ENCODE measurements at regions not wholly inside any gene's neighbourhood (a gene's known extent, or its start where the extent isn't known, plus 50 kb on each side); places are given as distances from the start of the nearest gene placed in this dataset.

DNA sequence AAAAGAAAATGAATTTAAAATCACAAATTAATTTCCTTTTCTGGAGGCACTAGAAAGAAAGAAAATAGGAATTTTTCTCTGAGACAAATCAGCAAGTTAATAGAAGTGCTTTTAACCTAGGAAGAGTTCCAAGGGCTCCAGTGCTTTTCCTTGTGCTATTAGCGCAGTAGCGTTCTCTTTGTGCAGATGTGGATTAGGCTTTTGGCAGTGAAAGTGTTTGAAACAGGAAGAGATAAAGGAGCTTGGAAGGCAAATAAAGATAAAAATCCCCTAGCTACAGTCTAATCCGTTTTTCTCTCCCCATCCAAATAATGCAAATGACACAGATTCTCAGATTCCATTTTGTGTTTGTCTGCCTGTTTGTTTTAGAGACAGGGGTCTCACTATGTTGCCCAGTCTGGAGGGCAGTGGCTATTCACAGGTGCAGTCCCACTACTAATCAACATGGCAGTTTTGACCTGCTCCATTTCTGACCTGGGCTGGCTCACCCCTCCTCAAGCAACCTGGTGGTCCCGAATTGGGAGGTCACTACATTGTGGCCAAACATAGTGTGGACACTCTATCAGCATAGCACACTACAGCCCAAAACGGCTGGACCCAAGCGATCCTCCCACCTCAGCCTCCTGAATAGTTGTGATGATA lies 166.1 kb downstream of the PAWR start:
- Histone ChIP-seq H3K9me3 (ENCODE audit: severe bottlenecking) (no peaks in the 10 kb centered on the region), H3K36me3 (no peaks in the 10 kb centered on the region), H3K27me3 (ENCODE audit: insufficient read depth, low read depth, severe bottlenecking) (no peaks in the 10 kb centered on the region), H3K4me3 (ENCODE audit: low read depth, low read length) (no peak overlapping the region), H3K27ac (no peak overlapping the region)
- DNase-seq, result no peak
- TF ChIP-seq, protein P1, sequence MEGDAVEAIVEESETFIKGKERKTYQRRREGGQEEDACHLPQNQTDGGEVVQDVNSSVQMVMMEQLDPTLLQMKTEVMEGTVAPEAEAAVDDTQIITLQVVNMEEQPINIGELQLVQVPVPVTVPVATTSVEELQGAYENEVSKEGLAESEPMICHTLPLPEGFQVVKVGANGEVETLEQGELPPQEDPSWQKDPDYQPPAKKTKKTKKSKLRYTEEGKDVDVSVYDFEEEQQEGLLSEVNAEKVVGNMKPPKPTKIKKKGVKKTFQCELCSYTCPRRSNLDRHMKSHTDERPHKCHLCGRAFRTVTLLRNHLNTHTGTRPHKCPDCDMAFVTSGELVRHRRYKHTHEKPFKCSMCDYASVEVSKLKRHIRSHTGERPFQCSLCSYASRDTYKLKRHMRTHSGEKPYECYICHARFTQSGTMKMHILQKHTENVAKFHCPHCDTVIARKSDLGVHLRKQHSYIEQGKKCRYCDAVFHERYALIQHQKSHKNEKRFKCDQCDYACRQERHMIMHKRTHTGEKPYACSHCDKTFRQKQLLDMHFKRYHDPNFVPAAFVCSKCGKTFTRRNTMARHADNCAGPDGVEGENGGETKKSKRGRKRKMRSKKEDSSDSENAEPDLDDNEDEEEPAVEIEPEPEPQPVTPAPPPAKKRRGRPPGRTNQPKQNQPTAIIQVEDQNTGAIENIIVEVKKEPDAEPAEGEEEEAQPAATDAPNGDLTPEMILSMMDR (IDR thresholded peaks at IDR 0.05; ENCODE audit: low read depth, low read length), result no peak

DNA sequence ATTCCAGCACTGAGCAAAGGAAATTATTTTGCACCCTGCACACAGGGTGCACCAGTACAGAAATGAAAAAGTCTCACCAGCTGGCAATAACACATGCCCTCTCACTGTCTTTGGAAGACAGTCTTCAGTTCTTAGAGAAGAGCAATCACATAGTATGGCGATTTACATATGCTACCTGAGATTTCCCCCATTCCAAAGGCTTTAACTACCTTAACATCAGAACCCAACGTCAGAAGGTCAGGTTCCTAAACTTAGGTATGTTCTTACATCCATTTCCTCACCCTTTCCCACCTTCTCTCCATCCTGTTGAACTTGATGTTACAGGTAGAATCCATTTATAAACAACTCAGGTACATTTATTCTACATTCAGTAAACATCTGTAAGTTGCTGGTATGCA lies 167.8 kb downstream of the PAWR start:
- no peaks in the 10 kb centered on the region for H3K36me3 ChIP-seq
- H3K27ac ChIP-seq, result no peak overlapping the region
- H3K27me3 ChIP-seq (ENCODE audit: insufficient read depth, low read depth, severe bottlenecking), result no peaks in the 10 kb centered on the region

DNA sequence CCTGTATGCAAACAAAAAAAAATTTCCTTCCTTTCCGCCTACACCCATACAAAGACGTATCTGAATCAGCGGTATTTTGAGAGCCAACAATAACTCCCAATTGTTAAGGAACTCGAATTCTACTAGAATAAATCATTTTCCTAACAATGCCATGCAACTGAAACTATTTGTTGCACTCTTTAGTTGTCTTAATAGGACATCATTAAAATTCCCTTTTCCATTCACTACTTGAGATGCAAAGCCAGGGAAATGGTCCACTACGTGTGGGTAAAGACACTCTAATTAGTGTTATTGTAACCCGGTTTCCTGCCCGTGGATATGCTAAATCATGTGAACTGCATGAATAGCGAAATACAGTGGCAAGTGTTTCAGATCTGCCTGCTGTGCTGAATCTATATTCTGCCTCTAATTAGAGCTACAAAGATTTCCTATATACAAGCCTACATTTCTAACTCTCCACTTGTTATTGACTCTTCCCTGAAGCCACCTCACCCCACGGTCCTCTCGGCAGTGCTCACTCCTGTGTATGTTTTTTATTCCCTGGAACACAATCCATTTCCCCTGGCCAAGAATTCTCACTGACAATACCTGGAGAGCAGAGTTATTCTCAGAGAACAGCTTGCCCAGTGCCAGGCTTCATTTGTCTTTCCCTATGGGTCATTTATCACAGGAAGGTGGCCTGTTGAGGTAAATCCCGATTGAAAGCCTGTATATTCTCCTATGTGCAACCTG lies 168.3 kb downstream of the PAWR start:
- TF ChIP-seq, protein P1 (IDR thresholded peaks at IDR 0.05; ENCODE audit: low read depth, low read length), result no peak
- Histone ChIP-seq H3K36me3 (no peaks in the 10 kb centered on the region), H3K27ac (no peak overlapping the region), H3K4me3 (ENCODE audit: low read depth, low read length) (no peak overlapping the region), H3K9me3 (ENCODE audit: severe bottlenecking) (no peaks in the 10 kb centered on the region), H3K27me3 (ENCODE audit: insufficient read depth, low read depth, severe bottlenecking) (no peaks in the 10 kb centered on the region)
- DNase-seq, result no peak

More for the DNA sequence above, 167.8 kb downstream of the PAWR start:
- Histone ChIP-seq H3K9me3 (ENCODE audit: severe bottlenecking) (no peaks in the 10 kb centered on the region), H3K4me3 (ENCODE audit: low read depth, low read length) (no peak overlapping the region)
- TF ChIP-seq, protein P1 (IDR thresholded peaks at IDR 0.05; ENCODE audit: low read depth, low read length), result no peak
- no peak for DNase-seq

DNA sequence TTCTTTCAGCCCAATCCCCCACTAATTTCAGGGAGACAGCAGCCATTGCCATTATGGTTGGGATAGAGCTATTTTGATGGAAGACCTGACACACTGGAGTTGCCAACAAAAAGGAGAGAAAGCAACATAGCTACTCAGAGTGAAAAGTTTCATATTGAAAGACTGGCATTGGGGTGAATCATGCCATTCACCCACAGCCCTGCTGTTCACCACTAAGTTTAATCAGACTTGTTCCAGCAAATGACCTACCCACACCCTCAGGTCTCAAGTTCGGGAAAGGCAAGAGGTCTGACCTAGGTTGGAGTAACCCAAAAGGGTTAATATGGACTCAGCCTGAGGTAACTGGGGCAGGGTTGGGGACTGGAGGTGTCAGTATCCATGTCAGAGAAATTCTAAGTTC lies 169.2 kb downstream of the PAWR start:
- TF ChIP-seq, protein P1 (IDR thresholded peaks at IDR 0.05; ENCODE audit: low read depth, low read length), result no peak
- DNase-seq, result no peak
- H3K4me3 ChIP-seq (ENCODE audit: low read depth, low read length), result no peak overlapping the region
- H3K36me3 ChIP-seq, result no peaks in the 10 kb centered on the region
- no peaks in the 10 kb centered on the region for H3K9me3 ChIP-seq (ENCODE audit: severe bottlenecking)
- H3K27ac ChIP-seq, result no peak overlapping the region
- no peaks in the 10 kb centered on the region for H3K27me3 ChIP-seq (ENCODE audit: insufficient read depth, low read depth, severe bottlenecking)

DNA sequence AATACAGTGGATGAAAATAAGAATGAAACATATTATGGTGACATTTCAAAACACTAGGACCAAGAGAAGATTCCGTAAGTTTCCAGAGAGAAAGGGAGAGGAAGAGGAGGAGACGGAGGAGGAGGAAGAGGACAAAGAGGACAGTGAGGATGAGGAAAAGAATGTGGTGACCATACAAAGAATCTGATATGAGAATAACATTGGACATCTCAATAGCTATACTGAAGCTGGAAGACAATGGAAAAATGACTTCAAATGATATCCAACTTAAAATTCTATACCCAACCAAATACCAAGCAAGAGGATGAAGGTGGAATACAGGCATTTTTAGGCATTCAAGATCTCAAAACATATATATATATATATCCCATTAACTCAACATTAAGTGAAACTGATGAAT lies 173.4 kb downstream of the PAWR start:
- TF ChIP-seq, protein P1 (IDR thresholded peaks at IDR 0.05; ENCODE audit: low read depth, low read length), result no peak
- Histone ChIP-seq H3K9me3 (ENCODE audit: severe bottlenecking) (no peaks in the 10 kb centered on the region), H3K36me3 (no peaks in the 10 kb centered on the region), H3K4me3 (ENCODE audit: low read depth, low read length) (no peak overlapping the region), H3K27me3 (ENCODE audit: insufficient read depth, low read depth, severe bottlenecking) (no peaks in the 10 kb centered on the region), H3K27ac (no peak overlapping the region)
- no peak for DNase-seq

Measured in WERI-Rb-1 (cell line).